Neural cell (in vitro differentiated cells): ENCODE measurements at regions not wholly inside any gene's neighbourhood (a gene's known extent, or its start where the extent isn't known, plus 50 kb on each side); places are given as distances from the start of the nearest gene placed in this dataset.

Source experiments
- H2AFZ ChIP-seq: fragments of 200-600, 300-800 bp; sonication (generic), shearing (Covaris generic); 2 replicates; pipeline ENCODE4 v1.6.0; 2014; ENCODE audit warnings: low read depth, mild to moderate bottlenecking, antibody characterized with exemption, low read length, moderate library complexity
- H3F3A ChIP-seq: fragments of 200-600 bp; shearing (Covaris generic); 2 replicates; pipeline ENCODE4 v1.6.1; 2016; ENCODE audit warnings: mild to moderate bottlenecking, moderate library complexity, mixed read lengths, antibody characterized with exemption, low read length; ENCODE audit not compliant: insufficient read depth, poor library complexity, severe bottlenecking
- H3K27ac ChIP-seq: fragments of 200-600, 300-800 bp; sonication (generic), shearing (Covaris generic); 2 replicates; pipeline ENCODE4 v1.5.1; 2014; ENCODE audit warnings: mild to moderate bottlenecking, low read length, moderate library complexity
- H3K27me3 ChIP-seq: fragments of 300-800, 200-600 bp; sonication (generic), shearing (Covaris generic); 2 replicates; pipeline ENCODE4 v1.6.0; 2014; ENCODE audit warnings: mild to moderate bottlenecking, low read depth, low read length, moderate library complexity; ENCODE audit not compliant: insufficient read depth
- H3K36me3 ChIP-seq: fragments of 300-800, 200-600 bp; sonication (generic), shearing (Covaris generic); 2 replicates; pipeline ENCODE4 v1.5.1; 2014; ENCODE audit warnings: mild to moderate bottlenecking, antibody characterized with exemption, low read length, moderate library complexity; ENCODE audit not compliant: insufficient read depth
- H3K4me2 ChIP-seq: fragments of 300-800, 200-600 bp; sonication (generic), shearing (Covaris generic); 2 replicates; pipeline ENCODE4 v1.6.0; 2014; ENCODE audit warnings: mild to moderate bottlenecking, low read length
- H3K4me3 ChIP-seq: fragments of 300-800, 200-600 bp; sonication (generic), shearing (Covaris generic); 2 replicates; pipeline ENCODE4 v1.5.1; 2014; ENCODE audit warnings: mild to moderate bottlenecking, low read length, moderate library complexity
- H3K79me2 ChIP-seq: fragments of 200-600 bp; shearing (Covaris generic); replicated peaks from 2 replicates; pipeline ENCODE4 v1.6.0; 2014; ENCODE audit warnings: mild to moderate bottlenecking, low read length, moderate library complexity; ENCODE audit not compliant: insufficient read depth
- H3K9ac ChIP-seq: fragments of 300-800, 200-600 bp; sonication (generic), shearing (Covaris generic); 2 replicates; pipeline ENCODE4 v1.6.1; 2016; ENCODE audit warnings: mild to moderate bottlenecking, low read length, mixed read lengths
- H3K9me2 ChIP-seq: fragments of 200-600 bp; shearing (Covaris generic); 2 replicates; pipeline ENCODE4 v1.6.1; 2016; ENCODE audit warnings: mild to moderate bottlenecking, low read length, mixed read lengths; ENCODE audit not compliant: insufficient read depth
- H3K9me3 ChIP-seq: fragments of 200-600, 300-800 bp; sonication (generic), shearing (Covaris generic); 2 replicates; pipeline ENCODE4 v1.6.1; 2016; ENCODE audit warnings: mild to moderate bottlenecking, mixed run types, low read length, moderate library complexity, mixed read lengths
- H4K20me1 ChIP-seq: fragments of 200-600 bp; shearing (Covaris generic); 2 replicates; pipeline ENCODE4 v1.6.1; 2016; ENCODE audit warnings: mild to moderate bottlenecking, mixed run types; ENCODE audit not compliant: insufficient read depth
- EP300 ChIP-seq: fragments of 450-650 bp; conservative IDR thresholded peaks from 2 replicates; pipeline ENCODE4 v1.6.1; 2014; ENCODE audit warnings: antibody characterized with exemption, mild to moderate bottlenecking, moderate library complexity; ENCODE audit not compliant: poor library complexity, severe bottlenecking
- EZH2 ChIP-seq: fragments of 200-600, 300-800 bp; shearing (Covaris generic), sonication (generic); IDR thresholded peaks from 2 replicates; pipeline ENCODE4 v1.6.1; 2014; ENCODE audit warnings: antibody characterized with exemption, low read length, borderline replicate concordance, mild to moderate bottlenecking; ENCODE audit not compliant: insufficient read depth, poor library complexity, severe bottlenecking
- MXI1 ChIP-seq: fragments of 450-650 bp; conservative IDR thresholded peaks from 2 replicates; pipeline ENCODE4 v1.6.1; 2014; ENCODE audit warnings: antibody characterized with exemption, mild to moderate bottlenecking; ENCODE audit not compliant: poor library complexity, severe bottlenecking
- POLR2AphosphoS5 ChIP-seq: IDR thresholded peaks from 2 replicates; pipeline ENCODE4 v1.6.1; 2012
- RAD21 ChIP-seq: fragments of 450-650 bp; conservative IDR thresholded peaks from 2 replicates; pipeline ENCODE4 v1.6.1; 2014; ENCODE audit warnings: antibody characterized with exemption, mild to moderate bottlenecking, moderate library complexity
- SMC3 ChIP-seq: fragments of 450-650 bp; conservative IDR thresholded peaks from 2 replicates; pipeline ENCODE4 v1.6.1; 2014; ENCODE audit warnings: antibody characterized with exemption, mild to moderate bottlenecking, moderate library complexity; ENCODE audit not compliant: poor library complexity
- TAF1 ChIP-seq: IDR thresholded peaks from 2 replicates; pipeline ENCODE4 v1.6.1; 2012; ENCODE audit warnings: low read depth
- TF ChIP-seq, protein P1 (sequence below): fragments of 450-650 bp; IDR thresholded peaks from 2 replicates; pipeline ENCODE4 v1.5.1; 2014; ENCODE audit warnings: antibody characterized with exemption, mild to moderate bottlenecking, moderate library complexity; ENCODE audit not compliant: poor library complexity, severe bottlenecking
- TF ChIP-seq, protein P2 (sequence below): IDR thresholded peaks from 2 replicates; pipeline ENCODE4 v1.6.1; 2012; ENCODE audit warnings: borderline replicate concordance

DNA sequence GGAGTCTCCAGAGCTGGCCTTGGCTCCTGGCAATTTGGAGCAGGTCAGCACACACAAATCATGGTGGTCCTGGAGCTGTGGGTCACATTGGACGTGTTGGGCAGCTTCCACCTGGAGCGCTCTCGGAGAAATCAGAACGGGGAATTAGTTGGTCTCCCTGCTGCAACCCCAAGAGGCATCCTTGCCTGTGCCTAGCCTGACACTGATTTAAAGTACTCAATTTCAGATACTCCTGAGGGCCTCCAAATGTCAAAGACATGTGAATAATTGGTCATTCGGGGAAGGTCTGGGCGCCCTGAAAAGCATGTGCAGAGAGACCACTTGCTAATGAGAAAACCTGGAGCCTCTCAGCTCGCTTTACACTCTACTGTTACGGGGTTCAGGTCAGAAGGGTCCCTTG, 145.5 kb upstream of the AGAP1 start:
- H3K27ac ChIP-seq = no peak overlapping the region
- H3K27me3 ChIP-seq = no peaks in the 10 kb centered on the region
- H3K9ac ChIP-seq = no peak overlapping the region
- H3K9me2 ChIP-seq = no peaks in the 10 kb centered on the region
- no peaks in the 10 kb centered on the region for H4K20me1 ChIP-seq
- H3K4me2 ChIP-seq = no peak overlapping the region
- H3K79me2 ChIP-seq = no peaks in the 10 kb centered on the region
- H3K9me3 ChIP-seq = no peaks in the 10 kb centered on the region
- TF ChIP-seq POLR2AphosphoS5 (no peak), SMC3 (no peak), MXI1 (no peak), TAF1 (no peak), EZH2 (no peak), RAD21 (no peak), EP300 (no peak)
- TF ChIP-seq, protein P1, sequence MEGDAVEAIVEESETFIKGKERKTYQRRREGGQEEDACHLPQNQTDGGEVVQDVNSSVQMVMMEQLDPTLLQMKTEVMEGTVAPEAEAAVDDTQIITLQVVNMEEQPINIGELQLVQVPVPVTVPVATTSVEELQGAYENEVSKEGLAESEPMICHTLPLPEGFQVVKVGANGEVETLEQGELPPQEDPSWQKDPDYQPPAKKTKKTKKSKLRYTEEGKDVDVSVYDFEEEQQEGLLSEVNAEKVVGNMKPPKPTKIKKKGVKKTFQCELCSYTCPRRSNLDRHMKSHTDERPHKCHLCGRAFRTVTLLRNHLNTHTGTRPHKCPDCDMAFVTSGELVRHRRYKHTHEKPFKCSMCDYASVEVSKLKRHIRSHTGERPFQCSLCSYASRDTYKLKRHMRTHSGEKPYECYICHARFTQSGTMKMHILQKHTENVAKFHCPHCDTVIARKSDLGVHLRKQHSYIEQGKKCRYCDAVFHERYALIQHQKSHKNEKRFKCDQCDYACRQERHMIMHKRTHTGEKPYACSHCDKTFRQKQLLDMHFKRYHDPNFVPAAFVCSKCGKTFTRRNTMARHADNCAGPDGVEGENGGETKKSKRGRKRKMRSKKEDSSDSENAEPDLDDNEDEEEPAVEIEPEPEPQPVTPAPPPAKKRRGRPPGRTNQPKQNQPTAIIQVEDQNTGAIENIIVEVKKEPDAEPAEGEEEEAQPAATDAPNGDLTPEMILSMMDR = no peak
- TF ChIP-seq, protein P2, sequence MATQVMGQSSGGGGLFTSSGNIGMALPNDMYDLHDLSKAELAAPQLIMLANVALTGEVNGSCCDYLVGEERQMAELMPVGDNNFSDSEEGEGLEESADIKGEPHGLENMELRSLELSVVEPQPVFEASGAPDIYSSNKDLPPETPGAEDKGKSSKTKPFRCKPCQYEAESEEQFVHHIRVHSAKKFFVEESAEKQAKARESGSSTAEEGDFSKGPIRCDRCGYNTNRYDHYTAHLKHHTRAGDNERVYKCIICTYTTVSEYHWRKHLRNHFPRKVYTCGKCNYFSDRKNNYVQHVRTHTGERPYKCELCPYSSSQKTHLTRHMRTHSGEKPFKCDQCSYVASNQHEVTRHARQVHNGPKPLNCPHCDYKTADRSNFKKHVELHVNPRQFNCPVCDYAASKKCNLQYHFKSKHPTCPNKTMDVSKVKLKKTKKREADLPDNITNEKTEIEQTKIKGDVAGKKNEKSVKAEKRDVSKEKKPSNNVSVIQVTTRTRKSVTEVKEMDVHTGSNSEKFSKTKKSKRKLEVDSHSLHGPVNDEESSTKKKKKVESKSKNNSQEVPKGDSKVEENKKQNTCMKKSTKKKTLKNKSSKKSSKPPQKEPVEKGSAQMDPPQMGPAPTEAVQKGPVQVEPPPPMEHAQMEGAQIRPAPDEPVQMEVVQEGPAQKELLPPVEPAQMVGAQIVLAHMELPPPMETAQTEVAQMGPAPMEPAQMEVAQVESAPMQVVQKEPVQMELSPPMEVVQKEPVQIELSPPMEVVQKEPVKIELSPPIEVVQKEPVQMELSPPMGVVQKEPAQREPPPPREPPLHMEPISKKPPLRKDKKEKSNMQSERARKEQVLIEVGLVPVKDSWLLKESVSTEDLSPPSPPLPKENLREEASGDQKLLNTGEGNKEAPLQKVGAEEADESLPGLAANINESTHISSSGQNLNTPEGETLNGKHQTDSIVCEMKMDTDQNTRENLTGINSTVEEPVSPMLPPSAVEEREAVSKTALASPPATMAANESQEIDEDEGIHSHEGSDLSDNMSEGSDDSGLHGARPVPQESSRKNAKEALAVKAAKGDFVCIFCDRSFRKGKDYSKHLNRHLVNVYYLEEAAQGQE = no peak
- no peaks in the 10 kb centered on the region for H3K36me3 ChIP-seq
- no peaks in the 10 kb centered on the region for H3F3A ChIP-seq
- H2AFZ ChIP-seq = no peak overlapping the region
- no peak overlapping the region for H3K4me3 ChIP-seq

DNA sequence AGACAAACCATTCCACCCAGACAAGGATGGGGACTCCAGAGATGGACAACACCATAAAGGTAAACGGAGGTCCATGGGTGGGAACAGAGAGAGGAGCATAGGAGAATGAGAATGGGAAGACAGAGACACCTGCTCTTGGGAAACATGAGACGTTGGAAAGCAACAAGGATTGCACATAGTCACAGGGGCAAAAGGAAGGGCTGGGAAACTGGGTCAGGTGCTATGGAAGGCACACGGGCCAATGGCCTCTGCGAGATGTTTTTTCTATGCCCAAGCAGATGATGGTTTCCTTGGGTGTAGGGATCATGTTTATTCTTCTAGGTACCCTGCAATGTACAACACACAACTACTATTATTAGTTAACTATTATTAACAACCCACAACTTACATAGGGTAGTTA, 143.6 kb upstream of the AGAP1 start:
- Histone ChIP-seq H3K79me2 (no peaks in the 10 kb centered on the region), H4K20me1 (no peaks in the 10 kb centered on the region), H3K9ac (no peak overlapping the region), H2AFZ (no peak overlapping the region), H3K36me3 (no peaks in the 10 kb centered on the region), H3K4me3 (no peak overlapping the region), H3K9me2 (no peaks in the 10 kb centered on the region), H3F3A (no peaks in the 10 kb centered on the region), H3K4me2 (no peak overlapping the region), H3K27ac (no peak overlapping the region), H3K9me3 (no peaks in the 10 kb centered on the region), H3K27me3 (no peaks in the 10 kb centered on the region)
- no peak for TF ChIP-seq TAF1
- no peak for TF ChIP-seq EP300
- no peak for TF ChIP-seq MXI1
- no peak for TF ChIP-seq EZH2
- TF ChIP-seq, protein P1 = no peak
- TF ChIP-seq, protein P2 = no peak
